Subcutaneous abdominal adipose tissue (tissue), 5 donors: ENCODE measurements at regions not wholly inside any gene's neighbourhood (a gene's known extent, or its start where the extent isn't known, plus 50 kb on each side); places are given as distances from the start of the nearest gene placed in this dataset.

Experiments
- H3K27ac ChIP-seq: one replicate; pipeline ENCODE4 v1.7.0; 2013; ENCODE audit warnings: low read depth, mild to moderate bottlenecking, inconsistent platforms, low read length, moderate library complexity
- H3K27me3 ChIP-seq, 5 donors: one replicate each; pipeline ENCODE4 v1.7.0; 2013; ENCODE audit warnings: low read length in 5 of 5, inconsistent platforms in 1 of 5; ENCODE audit not compliant: control insufficient read depth in 5 of 5, insufficient read depth in 4 of 5
- H3K36me3 ChIP-seq, 5 donors: one replicate each; pipeline ENCODE4 v1.7.0; 2013; ENCODE audit warnings: low read length in 5 of 5; ENCODE audit not compliant: control insufficient read depth in 5 of 5, insufficient read depth in 5 of 5
- H3K4me1 ChIP-seq, 5 donors: one replicate each; pipeline ENCODE4 v1.7.0; 2013; ENCODE audit warnings: low read length in 5 of 5, mild to moderate bottlenecking in 3 of 5, moderate library complexity in 1 of 5; ENCODE audit not compliant: control insufficient read depth in 5 of 5, insufficient read depth in 5 of 5
- H3K4me3 ChIP-seq, 5 donors: one replicate each; pipeline ENCODE4 v1.7.0; 2013; ENCODE audit warnings: low read length in 5 of 5, low read depth in 1 of 5
- H3K9ac ChIP-seq, 5 donors: one replicate each; pipeline ENCODE4 v1.7.0; 2013; ENCODE audit warnings: low read length in 5 of 5, mild to moderate bottlenecking in 4 of 5, moderate library complexity in 3 of 5
- H3K9me3 ChIP-seq, 5 donors: one replicate each; pipeline ENCODE4 v1.7.0; 2013; ENCODE audit warnings: low read length in 5 of 5; ENCODE audit not compliant: control insufficient read depth in 5 of 5
- donor health status: healthy.
- donor health status: healthy.
- donor health status: healthy.
- donor health status: healthy.
- donor health status: healthy.

- H3K4me1 ChIP-seq = peaks cover 0 to 4% (median 0%) of the 10 kb centered on the region in 5 donors
- no peaks in the 10 kb centered on the region for H3K9me3 ChIP-seq
Observed at GRCh38 chr10:105857268-105858264, 1216.5 kb downstream of the SORCS3 start.

DNA sequence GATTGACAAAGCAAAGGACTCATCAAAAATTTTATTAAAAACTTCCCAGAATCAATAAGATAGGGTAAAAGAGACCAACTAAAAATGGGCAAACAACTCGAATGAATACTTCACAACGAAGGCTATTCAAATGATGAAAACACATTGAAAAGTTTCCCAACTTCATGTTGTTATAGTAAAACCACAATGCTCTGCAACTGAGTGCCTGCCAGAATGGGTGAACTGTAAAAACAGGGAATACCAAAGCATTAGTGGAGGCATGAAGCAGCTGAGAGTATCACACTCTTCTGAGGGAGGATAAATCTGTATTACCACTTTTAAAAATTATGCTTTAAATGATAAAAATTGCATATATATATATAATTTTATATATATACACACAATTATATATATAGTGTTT lies 1214.7 kb downstream of the SORCS3 start:
- H3K27me3 ChIP-seq = no peaks in the 10 kb centered on the region
- H3K27ac ChIP-seq = no peak overlapping the region
- H3K9me3 ChIP-seq = no peaks in the 10 kb centered on the region
- no peak overlapping the region for H3K9ac ChIP-seq
- H3K4me1 ChIP-seq = peaks cover 0 to 4% (median 0%) of the 10 kb centered on the region in 5 donors
- no peak overlapping the region for H3K4me3 ChIP-seq
- H3K36me3 ChIP-seq = no peaks in the 10 kb centered on the region

More at GRCh38 chr10:105857268-105858264, 1216.5 kb downstream of the SORCS3 start:
- H3K9ac ChIP-seq = no peak overlapping the region
- no peak overlapping the region for H3K27ac ChIP-seq
- no peaks in the 10 kb centered on the region for H3K27me3 ChIP-seq
- H3K4me3 ChIP-seq = no peak overlapping the region
- H3K36me3 ChIP-seq = no peaks in the 10 kb centered on the region

- no peak overlapping the region for H3K9ac ChIP-seq
- H3K4me1 ChIP-seq = no peaks in the 10 kb centered on the region
- peaks cover 0 to 4% (median 0%) of the 10 kb centered on the region in 5 donors for H3K27me3 ChIP-seq
- H3K36me3 ChIP-seq = no peaks in the 10 kb centered on the region
- no peaks in the 10 kb centered on the region for H3K9me3 ChIP-seq
- H3K27ac ChIP-seq = no peak overlapping the region
- no peak overlapping the region for H3K4me3 ChIP-seq
Observed at GRCh38 chr10:105844676-105845570, 1203.8 kb downstream of the SORCS3 start.

- Histone ChIP-seq H3K4me1 (no peaks in the 10 kb centered on the region), H3K9me3 (no peaks in the 10 kb centered on the region), H3K27ac (no peak overlapping the region), H3K9ac (no peak overlapping the region), H3K4me3 (no peak overlapping the region), H3K36me3 (no peaks in the 10 kb centered on the region), H3K27me3 (no peaks in the 10 kb centered on the region)
Observed at GRCh38 chr10:105844241-105844640, 1203.2 kb downstream of the SORCS3 start.

DNA sequence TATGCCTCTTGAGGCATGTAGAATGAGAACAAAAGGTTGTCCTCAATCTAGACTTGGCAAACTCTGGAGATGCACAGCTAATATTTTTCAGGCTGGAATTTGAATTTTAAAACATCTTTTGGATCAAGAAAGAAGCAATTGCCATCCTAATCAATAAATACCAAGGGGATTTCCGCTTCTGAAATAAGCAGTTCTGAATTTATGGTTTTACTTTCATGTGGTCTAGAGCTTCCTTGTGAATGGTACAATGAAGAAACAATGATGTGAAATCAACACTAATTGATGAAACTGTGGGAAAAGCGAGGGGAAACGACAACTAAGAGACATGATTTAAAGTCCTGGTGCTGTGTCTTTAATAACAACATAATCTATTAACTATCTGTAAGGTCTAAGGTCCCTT lies 1202.7 kb downstream of the SORCS3 start:
- H3K9ac ChIP-seq = no peak overlapping the region
- no peak overlapping the region for H3K4me3 ChIP-seq
- H3K36me3 ChIP-seq = no peaks in the 10 kb centered on the region
- H3K4me1 ChIP-seq = no peaks in the 10 kb centered on the region
- no peaks in the 10 kb centered on the region for H3K27me3 ChIP-seq
- H3K27ac ChIP-seq = no peak overlapping the region
- no peaks in the 10 kb centered on the region for H3K9me3 ChIP-seq

DNA sequence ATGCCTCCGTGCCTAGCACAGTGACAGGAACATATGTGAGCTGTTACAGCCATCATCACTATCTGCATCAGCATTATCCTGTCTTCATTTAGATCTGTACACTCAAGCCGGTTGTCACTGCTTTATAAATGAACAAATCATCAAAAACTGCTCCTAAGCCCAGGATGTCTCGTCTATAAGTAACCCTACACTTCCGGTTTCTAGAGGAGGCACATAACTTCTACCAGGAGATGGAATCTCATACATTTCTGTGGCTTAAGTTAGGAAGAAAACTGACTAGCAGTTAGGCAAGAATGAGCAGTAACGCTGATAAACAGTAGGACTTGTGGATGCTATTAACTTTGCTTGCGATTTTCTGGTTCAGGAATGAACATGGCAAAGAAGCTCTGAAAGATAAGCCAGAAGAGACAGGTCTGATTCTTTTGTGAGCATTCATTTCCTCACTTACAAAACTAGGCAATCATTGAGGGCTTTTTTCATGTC lies 1199.2 kb downstream of the SORCS3 start:
- Histone ChIP-seq H3K4me3 (no peak overlapping the region), H3K27me3 (no peaks in the 10 kb centered on the region), H3K4me1 (peaks cover 0 to 13% (median 3%) of the 10 kb centered on the region in 5 donors), H3K9ac (no peak overlapping the region), H3K9me3 (no peaks in the 10 kb centered on the region), H3K27ac (no peak overlapping the region), H3K36me3 (no peaks in the 10 kb centered on the region)

DNA sequence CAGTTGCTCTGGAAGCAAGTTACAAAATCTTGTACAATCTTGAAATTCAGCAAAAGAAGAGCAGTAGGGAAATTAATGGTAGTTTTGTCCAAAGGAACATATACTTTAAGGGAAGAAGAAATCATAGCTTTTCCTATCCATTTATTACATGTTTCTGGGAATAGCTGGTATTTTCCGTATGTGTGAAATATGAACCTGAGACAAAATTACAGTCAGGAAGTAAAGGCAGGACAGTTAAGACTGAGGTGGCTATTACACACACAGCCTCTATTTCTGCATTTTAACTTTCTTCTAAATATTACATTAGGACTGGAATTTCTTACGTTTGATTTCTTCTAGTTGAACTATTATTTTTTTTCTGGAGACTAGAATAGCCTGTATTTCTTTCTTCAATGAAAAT lies 1197.3 kb downstream of the SORCS3 start:
- H3K36me3 ChIP-seq = no peaks in the 10 kb centered on the region
- H3K4me1 ChIP-seq = peaks cover 0 to 13% (median 3%) of the 10 kb centered on the region in 5 donors
- peak overlapping the region; percentile 60 to 81 (median 67) for H3K4me3 ChIP-seq
- H3K27me3 ChIP-seq = no peaks in the 10 kb centered on the region
- H3K27ac ChIP-seq = no peak overlapping the region
- no peaks in the 10 kb centered on the region for H3K9me3 ChIP-seq
- H3K9ac ChIP-seq = peak overlapping the region in 3 of 5 donors; percentile 1 to 39 (median 35)

DNA sequence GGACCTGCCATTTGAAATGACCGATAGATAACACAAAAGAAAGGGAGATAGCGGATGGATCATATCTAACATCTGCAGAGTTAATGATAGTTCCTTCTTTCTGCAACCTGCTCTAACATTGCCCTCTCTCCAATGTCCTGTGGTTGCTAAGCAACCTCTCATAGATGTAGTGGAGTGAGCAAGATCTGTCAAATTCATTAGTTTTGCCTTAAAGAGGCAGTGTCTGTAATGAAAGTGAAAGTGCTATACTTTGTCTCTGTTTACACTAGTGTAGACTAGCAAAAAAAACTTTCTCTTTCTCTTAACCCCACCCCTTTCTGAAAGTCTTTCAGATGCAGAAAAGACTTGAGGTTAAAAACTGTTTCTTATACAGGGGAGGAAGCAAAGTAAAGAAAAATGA lies 1196.9 kb downstream of the SORCS3 start:
- H3K9ac ChIP-seq = peak overlapping the region in 3 of 5 donors; percentile 1 to 39 (median 35)
- H3K4me3 ChIP-seq = peak overlapping the region; percentile 60 to 81 (median 67)
- H3K9me3 ChIP-seq = no peaks in the 10 kb centered on the region
- H3K4me1 ChIP-seq = peaks cover 0 to 13% (median 3%) of the 10 kb centered on the region in 5 donors
- no peaks in the 10 kb centered on the region for H3K27me3 ChIP-seq
- no peak overlapping the region for H3K27ac ChIP-seq
- no peaks in the 10 kb centered on the region for H3K36me3 ChIP-seq

GRCh38 chr10:105834261-105835059 lies 1193.4 kb downstream of the SORCS3 start:
- H3K36me3 ChIP-seq = no peaks in the 10 kb centered on the region
- no peak overlapping the region for H3K9ac ChIP-seq
- no peak overlapping the region for H3K4me3 ChIP-seq
- H3K4me1 ChIP-seq = peaks cover 0 to 13% (median 3%) of the 10 kb centered on the region in 5 donors
- H3K27ac ChIP-seq = no peak overlapping the region
- no peaks in the 10 kb centered on the region for H3K9me3 ChIP-seq
- no peaks in the 10 kb centered on the region for H3K27me3 ChIP-seq
